PFSK-1 (cell line): ENCODE measurements at regions not wholly inside any gene's neighbourhood (a gene's known extent, or its start where the extent isn't known, plus 50 kb on each side); places are given as distances from the start of the nearest gene placed in this dataset.

Experiments
- FOXP2 ChIP-seq: optimal IDR thresholded peaks from 2 replicates; pipeline ENCODE3; 2011; ENCODE audit warnings: borderline replicate concordance, control low read depth, inconsistent platforms; ENCODE audit not compliant: insufficient read depth; ENCODE audit errors: extremely low read length, extremely low read depth
- POLR2AphosphoS5 ChIP-seq: IDR thresholded peaks from 2 replicates; pipeline ENCODE4 v1.6.1; 2012; ENCODE audit warnings: low read depth, mild to moderate bottlenecking, control low read depth, low read length, moderate library complexity
- REST ChIP-seq, 2 experiments: IDR thresholded peaks; 2 replicates each; pipeline versions ENCODE4 v1.6.1 to v1.8.0; 2011 to 2012; ENCODE audit warnings: low read depth in 2 of 2, low read length in 2 of 2, control low read depth in 1 of 2, inconsistent platforms in 1 of 2, mild to moderate bottlenecking in 1 of 2, moderate library complexity in 1 of 2; ENCODE audit not compliant: insufficient read depth in 1 of 2
- SIN3A ChIP-seq: IDR thresholded peaks from 2 replicates; pipeline ENCODE4 v1.6.1; 2012; ENCODE audit warnings: mild to moderate bottlenecking, low read length, moderate library complexity, borderline replicate concordance; ENCODE audit not compliant: insufficient read depth
- TAF1 ChIP-seq: IDR thresholded peaks from 2 replicates; pipeline ENCODE4 v1.6.1; 2012; ENCODE audit warnings: low read length, control low read depth, borderline replicate concordance; ENCODE audit not compliant: insufficient read depth

GRCh38 chr5:14063138-14063537 is 80.0 kb upstream of the TRIO start:
- no peak for TF ChIP-seq REST (IDR thresholded peaks at IDR 0.05; ENCODE audit: insufficient read depth in 1 of 2, low read depth in 2 of 2, low read length in 2 of 2)
- TF ChIP-seq POLR2AphosphoS5 = no peak
- no peak for TF ChIP-seq FOXP2
- TF ChIP-seq TAF1 = no peak
- TF ChIP-seq SIN3A = no peak
